ENCODE measurements at regions not wholly inside any gene's neighbourhood (a gene's known extent, or its start where the extent isn't known, plus 50 kb on each side); places are given as distances from the start of the nearest gene placed in this dataset.
A peak's percentile ranks its signal among the peaks of the same experiment; 100 is the strongest.

DNA sequence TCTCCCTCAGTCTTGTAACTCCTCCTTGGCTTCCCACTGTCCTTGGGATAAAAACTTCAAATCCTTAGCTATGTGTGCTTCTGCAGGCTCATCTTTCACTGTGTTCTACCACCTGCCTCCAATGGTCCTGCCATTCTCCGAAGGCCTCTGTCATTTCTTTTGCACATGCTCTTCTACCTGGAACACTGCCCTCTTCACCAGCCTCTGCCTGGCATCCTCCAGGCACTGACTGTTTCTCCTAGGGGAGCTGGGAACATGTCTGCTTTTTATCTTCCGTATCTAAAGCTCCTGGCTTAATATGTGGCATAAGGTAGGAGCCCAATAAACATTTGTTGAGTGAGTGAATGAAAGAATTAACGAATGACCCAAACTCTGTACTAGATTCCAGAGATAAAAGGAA is 603.3 kb upstream of the TMEM132C start:
- Histone ChIP-seq H3K4me1 (ENCODE audit: insufficient read depth, low read length) (no peaks in the 10 kb centered on the region), H3K36me3 (ENCODE audit: insufficient read depth, low read depth, low read length) (no peaks in the 10 kb centered on the region), H3K4me3 (ENCODE audit: low read length) (no peak overlapping the region), H3K27ac (ENCODE audit: low read length) (no peak overlapping the region), H3K27me3 (ENCODE audit: insufficient read depth, low read length) (no peaks in the 10 kb centered on the region), H3K9me3 (ENCODE audit: insufficient read depth, low read depth, low read length) (no peaks in the 10 kb centered on the region), H3K9ac (ENCODE audit: low read depth, low read length) (no peak overlapping the region)

DNA sequence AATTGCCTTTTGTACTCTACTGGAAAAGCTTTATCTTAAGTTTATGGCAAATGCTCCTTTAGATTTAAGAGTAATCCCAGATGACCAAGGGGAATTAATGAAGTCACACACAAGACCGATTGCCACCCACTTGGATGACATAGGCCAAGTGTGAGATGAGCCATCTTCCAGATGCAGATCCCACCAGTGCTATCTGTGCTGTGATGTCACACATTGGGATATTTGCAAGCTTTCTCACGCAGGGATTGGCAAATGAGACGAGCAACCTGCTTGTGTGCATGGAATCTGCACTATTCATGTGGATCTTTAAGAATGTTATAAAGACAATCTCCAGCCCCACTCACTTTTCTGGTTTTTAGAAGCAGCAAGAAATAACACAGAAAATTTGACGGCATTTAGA is 602.1 kb upstream of the TMEM132C start:
- no peak overlapping the region for H3K4me3 ChIP-seq (ENCODE audit: low read length)
- no peak overlapping the region for H3K9ac ChIP-seq (ENCODE audit: low read depth, low read length)
- H3K27me3 ChIP-seq (ENCODE audit: insufficient read depth, low read length) = no peaks in the 10 kb centered on the region
- no peak overlapping the region for H3K27ac ChIP-seq (ENCODE audit: low read length)
- no peaks in the 10 kb centered on the region for H3K4me1 ChIP-seq (ENCODE audit: insufficient read depth, low read length)
- H3K36me3 ChIP-seq (ENCODE audit: insufficient read depth, low read depth, low read length) = no peaks in the 10 kb centered on the region
- H3K9me3 ChIP-seq (ENCODE audit: insufficient read depth, low read depth, low read length) = no peaks in the 10 kb centered on the region

DNA sequence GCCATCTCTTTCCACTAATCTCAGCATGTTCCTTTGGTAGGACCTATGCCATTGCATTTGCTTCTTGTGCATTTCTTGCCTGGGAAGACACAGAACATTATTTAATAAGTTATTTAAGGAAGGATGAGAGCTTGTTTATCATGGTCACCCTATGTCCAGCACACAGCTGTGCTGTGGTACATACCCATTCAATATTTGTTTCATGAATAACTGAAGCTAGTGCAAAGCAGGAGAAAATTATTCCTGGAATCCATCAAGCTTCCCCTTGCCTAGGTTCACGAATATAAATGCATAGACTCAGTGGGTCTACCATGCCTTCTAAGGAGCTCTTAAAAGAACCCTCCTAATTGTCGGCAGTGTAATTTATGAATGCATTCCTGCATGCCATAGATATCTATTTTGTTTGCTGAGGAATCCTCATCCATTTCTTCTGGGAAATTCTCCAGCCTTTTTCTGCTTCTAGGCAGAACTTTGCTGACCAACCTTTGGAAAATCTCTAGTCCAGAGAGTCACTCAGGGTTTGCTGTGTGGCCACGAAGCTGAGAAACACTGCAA is 599.8 kb upstream of the TMEM132C start:
- no peaks in the 10 kb centered on the region for H3K27me3 ChIP-seq (ENCODE audit: insufficient read depth, low read length)
- no peaks in the 10 kb centered on the region for H3K36me3 ChIP-seq (ENCODE audit: insufficient read depth, low read depth, low read length)
- no peak overlapping the region for H3K4me3 ChIP-seq (ENCODE audit: low read length)

DNA sequence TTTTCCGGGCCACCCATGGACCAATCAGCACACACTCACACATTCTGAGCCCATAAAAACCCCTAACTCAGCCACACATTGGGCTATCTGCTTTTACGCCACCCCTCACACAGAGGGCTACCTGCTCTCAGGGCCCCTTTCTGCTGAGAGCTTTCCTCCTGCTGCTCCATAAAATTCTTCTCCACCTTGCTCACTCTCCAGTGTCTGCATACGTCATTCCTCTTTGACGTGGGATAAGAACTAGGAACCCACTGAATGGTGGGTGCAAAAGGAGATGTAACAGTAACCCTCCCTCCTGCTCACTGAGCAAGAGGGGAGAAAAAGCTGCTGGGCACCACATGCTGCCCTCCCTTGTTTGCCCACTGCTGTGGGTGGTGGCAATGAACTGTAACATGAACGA is 596.7 kb upstream of the TMEM132C start:
- H3K9me3 ChIP-seq (ENCODE audit: insufficient read depth, low read depth, low read length) = no peaks in the 10 kb centered on the region
- H3K9ac ChIP-seq (ENCODE audit: low read depth, low read length) = no peak overlapping the region
- no peaks in the 10 kb centered on the region for H3K36me3 ChIP-seq (ENCODE audit: insufficient read depth, low read depth, low read length)
- no peak overlapping the region for H3K27ac ChIP-seq (ENCODE audit: low read length)
- H3K4me1 ChIP-seq (ENCODE audit: insufficient read depth, low read length) = no peaks in the 10 kb centered on the region
- H3K4me3 ChIP-seq (ENCODE audit: low read length) = no peak overlapping the region
- no peaks in the 10 kb centered on the region for H3K27me3 ChIP-seq (ENCODE audit: insufficient read depth, low read length)

More for the DNA sequence above, 599.8 kb upstream of the TMEM132C start:
- Histone ChIP-seq H3K9ac (ENCODE audit: low read depth, low read length) (no peak overlapping the region), H3K4me1 (ENCODE audit: insufficient read depth, low read length) (no peaks in the 10 kb centered on the region), H3K27ac (ENCODE audit: low read length) (no peak overlapping the region), H3K9me3 (ENCODE audit: insufficient read depth, low read depth, low read length) (no peaks in the 10 kb centered on the region)

DNA sequence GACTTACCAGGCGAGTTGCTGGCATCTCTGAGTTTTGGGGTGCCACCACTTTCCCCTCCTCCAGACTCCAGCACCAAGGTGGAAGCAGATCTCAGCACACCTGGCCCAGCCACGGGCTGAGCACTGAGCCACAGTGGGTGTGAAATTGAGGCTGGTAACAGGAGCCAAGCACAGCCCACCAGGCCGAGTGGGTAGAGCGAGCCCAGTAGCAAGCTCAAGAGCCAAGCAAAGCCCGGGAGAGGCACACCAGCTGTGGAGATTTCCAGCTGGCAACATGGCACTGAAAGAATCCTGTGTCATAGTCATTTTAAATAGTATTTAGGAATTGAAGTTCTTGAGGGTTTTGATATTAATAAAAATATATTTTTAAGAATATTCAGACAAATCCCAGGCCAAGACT is 596.2 kb upstream of the TMEM132C start:
- H3K9me3 ChIP-seq (ENCODE audit: insufficient read depth, low read depth, low read length) = no peaks in the 10 kb centered on the region

DNA sequence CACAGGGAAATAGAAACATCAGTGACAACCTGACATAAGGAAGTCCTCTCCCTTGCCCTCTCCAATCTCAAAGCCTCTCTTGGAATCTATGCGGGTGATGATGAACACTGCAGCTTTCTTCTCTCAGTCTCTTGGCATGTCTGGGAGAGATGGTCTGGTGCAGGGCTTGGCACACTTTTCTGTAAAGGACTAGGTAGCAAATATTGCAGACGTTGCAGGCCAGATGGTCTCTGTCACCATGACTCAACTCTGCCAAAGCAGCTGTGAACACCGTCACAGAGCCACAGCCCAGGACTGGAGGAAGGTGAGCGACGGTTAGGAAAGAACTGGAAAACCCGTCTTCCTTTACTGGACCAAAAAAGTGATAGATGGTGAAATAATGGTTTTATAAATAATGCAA is 591.0 kb upstream of the TMEM132C start:
- no peaks in the 10 kb centered on the region for H3K36me3 ChIP-seq (ENCODE audit: insufficient read depth, low read depth, low read length)
- no peaks in the 10 kb centered on the region for H3K27me3 ChIP-seq (ENCODE audit: insufficient read depth, low read length)
- H3K4me1 ChIP-seq (ENCODE audit: insufficient read depth, low read length) = no peaks in the 10 kb centered on the region
- H3K27ac ChIP-seq (ENCODE audit: low read length) = no peak overlapping the region
- no peak overlapping the region for H3K9ac ChIP-seq (ENCODE audit: low read depth, low read length)
- H3K9me3 ChIP-seq (ENCODE audit: insufficient read depth, low read depth, low read length) = no peaks in the 10 kb centered on the region
- H3K4me3 ChIP-seq (ENCODE audit: low read length) = no peak overlapping the region

More for the DNA sequence above, 596.2 kb upstream of the TMEM132C start:
- H3K27me3 ChIP-seq (ENCODE audit: insufficient read depth, low read length) = no peaks in the 10 kb centered on the region
- no peak overlapping the region for H3K9ac ChIP-seq (ENCODE audit: low read depth, low read length)
- no peaks in the 10 kb centered on the region for H3K36me3 ChIP-seq (ENCODE audit: insufficient read depth, low read depth, low read length)
- H3K27ac ChIP-seq (ENCODE audit: low read length) = no peak overlapping the region
- no peaks in the 10 kb centered on the region for H3K4me1 ChIP-seq (ENCODE audit: insufficient read depth, low read length)
- no peak overlapping the region for H3K4me3 ChIP-seq (ENCODE audit: low read length)

DNA sequence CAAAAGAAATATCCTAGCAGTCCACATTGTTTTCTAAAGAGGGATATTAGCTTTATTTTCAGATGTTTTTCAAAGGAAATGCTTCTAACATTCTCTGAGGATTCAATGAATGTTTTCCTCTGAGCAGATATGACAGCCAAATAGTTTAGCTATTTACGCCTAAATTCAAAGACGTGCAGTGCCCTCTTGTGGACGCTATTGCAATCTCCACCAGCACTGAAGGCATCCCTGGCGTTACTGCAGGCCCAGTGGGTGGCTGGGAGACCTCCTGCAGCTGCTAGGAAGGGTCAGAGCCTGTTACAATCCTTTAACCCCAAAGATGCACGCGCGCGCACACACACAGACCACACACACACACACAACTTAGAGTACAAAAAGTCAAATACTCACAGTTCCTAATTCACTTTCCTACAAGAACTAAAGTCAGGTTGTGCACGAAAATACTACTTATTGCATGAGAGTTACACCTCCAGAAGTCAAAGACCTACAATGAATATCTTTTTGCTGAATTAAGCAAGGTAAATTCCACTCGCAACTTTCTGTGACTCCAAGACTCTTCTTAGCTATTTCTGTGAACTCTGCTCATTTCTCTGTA is 589.3 kb upstream of the TMEM132C start:
- Histone ChIP-seq H3K9ac (ENCODE audit: low read depth, low read length) (no peak overlapping the region), H3K4me1 (ENCODE audit: insufficient read depth, low read length) (no peaks in the 10 kb centered on the region), H3K9me3 (ENCODE audit: insufficient read depth, low read depth, low read length) (no peaks in the 10 kb centered on the region), H3K4me3 (ENCODE audit: low read length) (no peak overlapping the region), H3K36me3 (ENCODE audit: insufficient read depth, low read depth, low read length) (no peaks in the 10 kb centered on the region), H3K27me3 (ENCODE audit: insufficient read depth, low read length) (no peaks in the 10 kb centered on the region), H3K27ac (ENCODE audit: low read length) (no peak overlapping the region)

DNA sequence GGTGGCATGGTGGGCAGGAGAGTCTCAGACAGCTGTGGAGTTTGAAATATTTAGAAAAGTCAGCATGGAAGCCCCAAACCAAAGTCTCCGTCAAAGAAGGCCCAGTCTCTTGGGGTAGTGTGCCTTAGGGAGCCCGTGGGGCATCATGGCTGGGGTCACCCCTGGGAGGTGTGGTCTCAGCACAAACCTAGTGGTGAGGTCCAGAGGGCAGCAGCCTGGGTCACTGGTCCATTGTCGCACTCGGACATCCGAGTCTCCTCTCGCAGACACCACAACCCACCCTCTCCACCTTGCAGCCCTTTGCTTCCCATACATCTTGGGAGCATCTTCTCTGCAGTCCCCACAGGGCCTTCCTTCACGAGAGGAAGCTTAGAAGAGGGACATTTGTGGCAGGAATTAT is 588.0 kb upstream of the TMEM132C start:
- Histone ChIP-seq H3K4me3 (ENCODE audit: low read length) (no peak overlapping the region), H3K27me3 (ENCODE audit: insufficient read depth, low read length) (no peaks in the 10 kb centered on the region), H3K4me1 (ENCODE audit: insufficient read depth, low read length) (no peaks in the 10 kb centered on the region), H3K36me3 (ENCODE audit: insufficient read depth, low read depth, low read length) (no peaks in the 10 kb centered on the region), H3K9me3 (ENCODE audit: insufficient read depth, low read depth, low read length) (no peaks in the 10 kb centered on the region), H3K27ac (ENCODE audit: low read length) (no peak overlapping the region), H3K9ac (ENCODE audit: low read depth, low read length) (no peak overlapping the region)

DNA sequence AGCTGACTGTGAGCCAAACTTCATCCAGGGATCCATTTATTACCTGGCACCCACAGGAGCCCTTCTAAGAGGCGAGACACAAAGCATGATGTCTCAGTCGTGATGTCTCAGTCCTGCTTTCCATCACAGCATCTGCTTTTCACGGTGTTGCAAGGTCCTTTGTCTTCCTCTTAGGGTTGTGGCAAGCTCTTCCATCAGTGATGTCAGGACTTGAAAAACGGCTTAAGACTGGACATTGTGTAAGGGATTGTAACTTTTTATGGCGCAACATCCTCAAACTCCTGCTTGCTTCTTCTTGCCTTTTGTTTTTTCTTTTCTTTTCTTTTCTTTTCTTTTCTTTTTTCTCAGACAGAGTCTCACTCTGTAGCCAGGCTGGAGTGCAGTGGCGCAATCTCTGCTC is 586.5 kb upstream of the TMEM132C start:
- H3K4me1 ChIP-seq (ENCODE audit: insufficient read depth, low read length) = no peaks in the 10 kb centered on the region; the same call in 1 of the 2 replicates
- H3K9ac ChIP-seq (ENCODE audit: low read depth, low read length) = no peak overlapping the region
- H3K4me3 ChIP-seq (ENCODE audit: low read length) = no peak overlapping the region
- no peak overlapping the region for H3K27ac ChIP-seq (ENCODE audit: low read length)
- no peaks in the 10 kb centered on the region for H3K36me3 ChIP-seq (ENCODE audit: insufficient read depth, low read depth, low read length)
- no peaks in the 10 kb centered on the region for H3K9me3 ChIP-seq (ENCODE audit: insufficient read depth, low read depth, low read length)
- no peaks in the 10 kb centered on the region for H3K27me3 ChIP-seq (ENCODE audit: insufficient read depth, low read length)

DNA sequence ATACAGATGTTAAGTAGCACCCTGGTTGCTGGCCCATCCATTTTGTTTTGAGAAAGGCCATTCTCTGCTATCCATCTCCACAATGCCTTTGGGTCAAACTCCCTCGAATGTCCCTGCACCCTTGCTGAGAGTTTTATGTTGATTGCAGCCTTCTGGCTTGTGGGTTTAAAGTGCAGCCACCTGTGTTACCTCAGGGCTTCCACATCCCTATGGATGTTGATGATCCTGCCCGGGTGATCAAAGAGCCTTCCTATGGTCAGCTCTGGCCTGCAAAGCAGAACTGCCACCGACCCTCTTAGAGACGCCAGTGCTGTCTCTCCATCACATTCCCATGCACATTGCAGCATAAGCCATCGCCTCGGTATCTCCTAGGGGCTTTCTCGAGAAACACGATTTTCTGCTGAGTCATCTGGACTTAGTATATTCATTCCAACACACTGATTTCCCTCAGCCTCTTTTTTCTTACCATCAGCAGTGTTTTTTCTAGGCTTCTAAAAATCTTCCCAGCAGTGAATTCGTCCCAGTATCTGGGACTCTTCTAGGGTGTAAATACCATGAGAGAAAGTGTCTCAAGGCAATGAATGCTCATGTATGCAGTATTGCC is 585.7 kb upstream of the TMEM132C start:
- no peaks in the 10 kb centered on the region for H3K9me3 ChIP-seq (ENCODE audit: insufficient read depth, low read depth, low read length)
- no peaks in the 10 kb centered on the region for H3K27me3 ChIP-seq (ENCODE audit: insufficient read depth, low read length)
- H3K27ac ChIP-seq (ENCODE audit: low read length) = no peak overlapping the region
- H3K4me3 ChIP-seq (ENCODE audit: low read length) = no peak overlapping the region
- H3K4me1 ChIP-seq (ENCODE audit: insufficient read depth, low read length) = peaks cover under 1% of the 10 kb centered on the region; the same call in 1 of the 2 replicates
- no peak overlapping the region for H3K9ac ChIP-seq (ENCODE audit: low read depth, low read length)
- no peaks in the 10 kb centered on the region for H3K36me3 ChIP-seq (ENCODE audit: insufficient read depth, low read depth, low read length)

DNA sequence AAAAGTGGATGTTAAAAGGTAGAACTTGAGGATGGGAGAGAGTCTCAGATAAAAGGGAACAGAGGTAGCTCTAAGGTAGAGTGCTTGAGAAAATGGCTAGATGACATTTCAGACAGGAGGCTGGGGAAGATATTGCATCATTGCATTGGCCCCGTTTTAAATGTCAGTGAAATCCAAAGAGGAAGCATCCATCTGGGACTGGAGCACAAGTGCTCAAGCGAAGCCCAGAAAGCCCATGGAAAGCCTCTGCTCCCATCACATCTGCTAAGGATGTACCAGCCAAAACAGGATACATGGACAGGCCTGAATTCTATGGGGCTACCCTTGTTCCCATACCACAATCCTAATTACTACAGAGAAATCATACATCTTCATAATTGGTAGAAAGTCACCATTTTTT is 581.5 kb upstream of the TMEM132C start:
- Histone ChIP-seq H3K27ac (ENCODE audit: low read length) (no peak overlapping the region), H3K9ac (ENCODE audit: low read depth, low read length) (no peak overlapping the region), H3K9me3 (ENCODE audit: insufficient read depth, low read depth, low read length) (no peaks in the 10 kb centered on the region), H3K36me3 (ENCODE audit: insufficient read depth, low read depth, low read length) (no peaks in the 10 kb centered on the region), H3K27me3 (ENCODE audit: insufficient read depth, low read length) (no peaks in the 10 kb centered on the region), H3K4me3 (ENCODE audit: low read length) (no peak overlapping the region), H3K4me1 (ENCODE audit: insufficient read depth, low read length) (peaks cover 6% of the 10 kb centered on the region; the same call in 1 of the 2 replicates)

DNA sequence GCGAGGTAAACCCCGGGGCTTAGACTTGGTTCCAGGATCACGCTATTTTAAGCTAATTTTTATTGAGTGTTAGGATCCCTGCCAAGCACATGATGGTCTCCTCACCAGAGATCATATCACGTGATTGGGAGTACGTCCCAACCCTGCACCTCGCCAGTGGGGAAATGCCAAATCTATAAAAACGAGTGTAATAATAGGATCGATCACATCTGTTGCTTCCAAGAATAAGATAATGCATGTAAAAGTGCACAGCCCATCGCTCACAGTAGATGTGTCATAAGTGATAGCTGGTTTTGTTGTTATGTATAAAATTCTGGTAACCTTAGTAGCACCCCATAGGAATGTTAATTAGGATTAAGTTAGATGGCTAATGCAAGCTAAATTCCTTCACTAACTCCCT is 581.0 kb upstream of the TMEM132C start:
- Histone ChIP-seq H3K4me3 (ENCODE audit: low read length) (peak overlapping the region; percentile 20; the same call in 1 of the 2 replicates), H3K27ac (ENCODE audit: low read length) (no peak overlapping the region), H3K4me1 (ENCODE audit: insufficient read depth, low read length) (peaks cover 6% of the 10 kb centered on the region; the same call in 1 of the 2 replicates)

More for the DNA sequence above, 581.0 kb upstream of the TMEM132C start:
- Histone ChIP-seq H3K9ac (ENCODE audit: low read depth, low read length) (no peak overlapping the region), H3K27me3 (ENCODE audit: insufficient read depth, low read length) (no peaks in the 10 kb centered on the region), H3K36me3 (ENCODE audit: insufficient read depth, low read depth, low read length) (no peaks in the 10 kb centered on the region), H3K9me3 (ENCODE audit: insufficient read depth, low read depth, low read length) (no peaks in the 10 kb centered on the region)

All from iPS-20b (cell line).